GM12878 (cell line): ENCODE measurements at regions not wholly inside any gene's neighbourhood (a gene's known extent, or its start where the extent isn't known, plus 50 kb on each side); places are given as distances from the start of the nearest gene placed in this dataset.

Experiments used
- ATAC-seq: fragments of 200-7000 bp; cut with Tn5 transposase; 3 replicates; pipeline ENCODE4 v1.9.1; 2020; ENCODE audit warnings: mild to moderate bottlenecking, moderate library complexity
- BruUV-seq: library from RNA; stranded (reverse); fragments of 400-500 nt; replicated peaks from 2 replicates; lab custom pipeline; 2021; lab: Mats Ljungman, UMichigan
- CTCF ChIA-PET: fragments of 300-600 bp; sonication (Branson Sonifier 250); formaldehyde crosslinking; extraction: SDS; loops from one replicate; lab custom pipeline; 2021; ENCODE audit warnings: inconsistent platforms; lab: Yijun Ruan, JAX
- POLR2A ChIA-PET: fragments of 350-600 bp; formaldehyde crosslinking; extraction: SDS; loops from one replicate; lab custom pipeline; 2021; ENCODE audit warnings: inconsistent platforms; lab: Charles Lee
- RAD21 ChIA-PET: fragments of 300-600 bp; sonication (Branson Sonifier 250); formaldehyde crosslinking; loops from one replicate; lab custom pipeline; 2023; ENCODE audit warnings: antibody characterized with exemption; ENCODE audit not compliant: unreplicated experiment; lab: Charles Lee
- SMC1A ChIA-PET: fragments of 300-600 bp; sonication (Branson Sonifier 250); formaldehyde crosslinking; loops from one replicate; lab custom pipeline; 2023; ENCODE audit not compliant: unreplicated experiment, uncharacterized antibody; lab: Charles Lee
- DNase-seq: peaks from one replicate; pipeline ENCODE4 v3.0.0-alpha.2; 2011; ENCODE audit warnings: low read depth, low spot score
- FAIRE-seq: peaks from 3 replicates; lab custom pipeline; 2011; peaks lifted over from hg19 to GRCh38; lab: Jason Lieb, UNC
- H2AFZ ChIP-seq: 2 replicates; pipeline ENCODE4 v1.6.0; 2011; ENCODE audit warnings: low read depth, low read length, control low read depth; ENCODE audit not compliant: control insufficient read depth
- H3K27ac ChIP-seq: 2 replicates; pipeline ENCODE4 v1.5.1; 2011; ENCODE audit warnings: control low read depth; ENCODE audit not compliant: control insufficient read depth, insufficient read depth
- H3K27me3 ChIP-seq, 2 experiments: replicated peaks in 1 of 2; 2 replicates each; pipeline versions ENCODE4 v1.6.0 to v1.6.1; 2011; ENCODE audit warnings: low read length in 1 of 2; ENCODE audit not compliant: control insufficient read depth in 2 of 2, insufficient read depth in 2 of 2
- H3K36me3 ChIP-seq, 2 experiments: 2 replicates each; pipeline ENCODE4 v1.5.1; 2011; ENCODE audit warnings: low read length in 1 of 2; ENCODE audit not compliant: control insufficient read depth in 2 of 2, insufficient read depth in 2 of 2
- H3K4me1 ChIP-seq: 2 replicates; pipeline ENCODE4 v1.6.1; 2011; ENCODE audit warnings: mild to moderate bottlenecking, low read length, moderate library complexity, mixed read lengths; ENCODE audit not compliant: control insufficient read depth, insufficient read depth
- H3K4me2 ChIP-seq: 2 replicates; pipeline ENCODE4 v1.6.0; 2011; ENCODE audit warnings: control low read depth; ENCODE audit not compliant: control insufficient read depth, insufficient read depth
- H3K4me3 ChIP-seq: fragments of 200-600 bp; sonication (generic); 2 replicates; pipeline ENCODE4 v1.5.1; 2016
- H3K79me2 ChIP-seq: 2 replicates; pipeline ENCODE4 v1.6.0; 2011; ENCODE audit warnings: low read length; ENCODE audit not compliant: control insufficient read depth, insufficient read depth
- H3K9ac ChIP-seq: 2 replicates; pipeline ENCODE4 v1.8.0; 2011; ENCODE audit warnings: low read length, control low read depth, mixed read lengths; ENCODE audit not compliant: control insufficient read depth, insufficient read depth
- H3K9me3 ChIP-seq: replicated peaks from 3 replicates; pipeline ENCODE4 v1.5.1; 2011; ENCODE audit warnings: mild to moderate bottlenecking, low read length; ENCODE audit not compliant: control insufficient read depth, insufficient read depth
- H4K20me1 ChIP-seq: 2 replicates; pipeline ENCODE4 v1.6.0; 2011; ENCODE audit not compliant: control insufficient read depth, insufficient read depth
- BMI1 ChIP-seq: fragments of 450-650 bp; IDR thresholded peaks from 2 replicates; pipeline ENCODE4 v1.6.1; 2016; ENCODE audit warnings: mild to moderate bottlenecking, moderate library complexity, borderline replicate concordance
- CBFB ChIP-seq: IDR thresholded peaks from 2 replicates; pipeline ENCODE4 v1.6.1; 2016; ENCODE audit warnings: antibody characterized with exemption, low read depth
- E2F4 ChIP-seq: IDR thresholded peaks from 2 replicates; pipeline ENCODE4 v1.6.1; 2012; ENCODE audit warnings: low read depth, low read length, improper control_type of control experiment
- EED ChIP-seq: sonication (generic); IDR thresholded peaks from 2 replicates; pipeline ENCODE4 v1.6.1; 2016; ENCODE audit warnings: antibody characterized with exemption, low read depth
- EP300 ChIP-seq, 2 experiments: fragments of 150-350 bp in 1 of 2; IDR thresholded peaks; 2 replicates each; pipeline ENCODE4 v1.6.1; 2011 to 2012; ENCODE audit warnings: low read depth in 2 of 2, low read length in 2 of 2, borderline replicate concordance in 1 of 2, improper control_type of control experiment in 1 of 2, inconsistent platforms in 1 of 2; ENCODE audit not compliant: control insufficient read depth in 1 of 2
- ESRRA ChIP-seq: IDR thresholded peaks from 2 replicates; pipeline ENCODE4 v1.6.1; 2012; ENCODE audit warnings: mild to moderate bottlenecking, low read length, improper control_type of control experiment
- EZH2 ChIP-seq: IDR thresholded peaks from 2 replicates; pipeline ENCODE4 v1.6.1; 2012; ENCODE audit warnings: low read depth, mild to moderate bottlenecking, control low read depth, inconsistent platforms, low read length, borderline replicate concordance; ENCODE audit not compliant: control insufficient read depth
- IKZF2 ChIP-seq, 2 experiments: fragments of 450-650 bp; IDR thresholded peaks; 2 replicates each; pipeline ENCODE4 v1.6.1; 2017; ENCODE audit warnings: mild to moderate bottlenecking in 2 of 2, moderate library complexity in 2 of 2
- JUNB ChIP-seq: IDR thresholded peaks from 2 replicates; pipeline ENCODE4 v1.6.1; 2016; ENCODE audit warnings: antibody characterized with exemption, mild to moderate bottlenecking
- MYB ChIP-seq: fragments of 150-350 bp; IDR thresholded peaks from 2 replicates; pipeline ENCODE4 v1.6.1; 2014; ENCODE audit warnings: mild to moderate bottlenecking, low read depth, low read length, borderline replicate concordance
- NFIC ChIP-seq: IDR thresholded peaks from 2 replicates; pipeline ENCODE4 v1.6.1; 2012; ENCODE audit warnings: low read depth, mild to moderate bottlenecking, inconsistent platforms, low read length, moderate library complexity
- NFYA ChIP-seq: IDR thresholded peaks from 2 replicates; pipeline ENCODE4 v1.6.1; 2011; ENCODE audit warnings: low read depth, mild to moderate bottlenecking, low read length, improper control_type of control experiment, borderline replicate concordance
- PKNOX1 ChIP-seq: fragments of 450-650 bp; IDR thresholded peaks from 2 replicates; pipeline ENCODE4 v1.6.1; 2016; ENCODE audit warnings: mild to moderate bottlenecking
- POLR2AphosphoS2 ChIP-seq: IDR thresholded peaks from 2 replicates; pipeline ENCODE4 v1.6.1; 2011; ENCODE audit warnings: low read depth, mild to moderate bottlenecking, low read length, improper control_type of control experiment, moderate library complexity
- RCOR1 ChIP-seq: conservative IDR thresholded peaks from 2 replicates; pipeline ENCODE4 v1.6.1; 2012; ENCODE audit warnings: low read depth, low read length, improper control_type of control experiment
- SUPT20H ChIP-seq: IDR thresholded peaks from 2 replicates; pipeline ENCODE4 v1.6.1; 2011; ENCODE audit warnings: low read depth, mild to moderate bottlenecking, low read length, moderate library complexity, borderline replicate concordance; ENCODE audit not compliant: control insufficient read depth
- TCF3 ChIP-seq: IDR thresholded peaks from 2 replicates; pipeline ENCODE4 v1.6.1; 2012; ENCODE audit warnings: low read depth, mild to moderate bottlenecking, low read length, borderline replicate concordance; ENCODE audit not compliant: insufficient read depth
- TCF7 ChIP-seq: IDR thresholded peaks from 2 replicates; pipeline ENCODE4 v1.6.1; 2014; ENCODE audit warnings: antibody characterized with exemption, borderline replicate concordance
- ZNF622 ChIP-seq: fragments of 450-650 bp; IDR thresholded peaks from 2 replicates; pipeline ENCODE4 v1.6.1; 2017; ENCODE audit warnings: mild to moderate bottlenecking, inconsistent platforms
- WGBS: methylation state at CpG from one replicate; pipeline ENCODE4 v1.1.6; 2016; ENCODE audit warnings: low lambda C conversion rate; ENCODE audit not compliant: insufficient replicate concordance, insufficient coverage; ENCODE audit errors: missing lambda C conversion rate; 5-methylcytosine and 5-hydroxymethylcytosine counted together
- in situ Hi-C: fragments of 300-500 bp; cut with MboI; formaldehyde crosslinking; loops from 9 replicates; pipeline ENCODE4 v1.14.3; 2018; ENCODE audit warnings: mixed read lengths
- intact Hi-C: fragments of 100-400 bp; cut with micrococcal nuclease; formaldehyde crosslinking; loops from one replicate; pipeline ENCODE4 v1.14.2; 2022; ENCODE audit not compliant: unreplicated experiment

GRCh38 chr12:14252697-14253096 is 112.8 kb upstream of the ATF7IP start:
- H3K79me2 ChIP-seq = no peaks in the 10 kb centered on the region
- intact Hi-C loops = no loop called here
- no peak overlapping the region for H3K4me2 ChIP-seq
- H3K4me1 ChIP-seq = peaks cover 4% of the 10 kb centered on the region; the same call in 1 of the 2 replicates
- no TSS peak for BruUV-seq
- no peak overlapping the region for H3K27ac ChIP-seq
- ChIA-PET RAD21 (interaction anchor here (0.6 to 1.7 kb wide), 4 partner anchors 12 to 116 kb away, joined by 3 to 4 read pairs (median 3); no protein-coding TSS in a partner anchor), SMC1A (interaction anchor here (0.9 to 1.8 kb wide), 3 partner anchors 13 to 199 kb away, joined by 3 to 4 read pairs (median 3); no protein-coding TSS in a partner anchor), CTCF (interaction anchor here (1.0 to 1.6 kb wide), 3 partner anchors 15 to 360 kb away, joined by 4 read pairs; no protein-coding TSS in a partner anchor), POLR2A (interaction anchor here (0.7 kb wide), 2 partner anchors 31 to 623 kb away, joined by 3 to 6 read pairs; no protein-coding TSS in a partner anchor)
- H3K27me3 ChIP-seq = no peaks in the 10 kb centered on the region
- ATAC-seq (peak; percentile 54), DNase-seq (no peak)
- no peak overlapping the region for H3K4me3 ChIP-seq
- WGBS = 60% methylated on average over 4 of the region's 6 CpGs
- in situ Hi-C loops = no loop called here
- no peaks in the 10 kb centered on the region for H3K36me3 ChIP-seq
- no peak for TF ChIP-seq JUNB
- no peak for TF ChIP-seq POLR2AphosphoS2
- 0 out of 2 replicates have a peak, but pooled peaks have one; percentile 15 for TF ChIP-seq NFIC
- TF ChIP-seq ESRRA = no peak
- no peak for TF ChIP-seq RCOR1
- TF ChIP-seq NFYA = no peak
- no peak for TF ChIP-seq ZNF622
- no peak for TF ChIP-seq BMI1
- TF ChIP-seq SUPT20H = no peak
- no peak for TF ChIP-seq EZH2
- 0 out of 4 replicates have a peak, but pooled peaks of 1 of the 2 experiments have one; percentile 21 for TF ChIP-seq IKZF2 (IDR thresholded peaks at IDR 0.05)
- no peak for TF ChIP-seq MYB
- no peak for TF ChIP-seq PKNOX1
- TF ChIP-seq CBFB = no peak
- TF ChIP-seq TCF7 = no peak
- peak; percentile 29; the same call in 1 of the 2 replicates for TF ChIP-seq EED
- no peak for TF ChIP-seq E2F4
- TF ChIP-seq TCF3 = no peak
- no peak for TF ChIP-seq EP300 (IDR thresholded peaks at IDR 0.05; ENCODE audit: borderline replicate concordance in 1 of 2, control insufficient read depth in 1 of 2, low read depth in 2 of 2, low read length in 2 of 2)
- TF ChIP-seq, all 136 proteins: peak for 3
- Histone ChIP-seq H3K9ac (no peak overlapping the region), H3K9me3 (peaks cover 14% of the 10 kb centered on the region), H2AFZ (no peak overlapping the region), H4K20me1 (no peaks in the 10 kb centered on the region)
- FAIRE-seq = no peak
